Naive thymus-derived CD4-positive, alpha-beta T cell (primary cell): ENCODE measurements at regions not wholly inside any gene's neighbourhood (a gene's known extent, or its start where the extent isn't known, plus 50 kb on each side); places are given as distances from the start of the nearest gene placed in this dataset.

Experiments
- ATAC-seq: fragments of 150-1000 bp; cut with Tn5 transposase; 2 replicates; pipeline ENCODE4 v1.10.0; 2021; ENCODE audit warnings: mild to moderate bottlenecking, moderate library complexity
- CTCF ChIA-PET: fragments of 350-600 bp; sonication (Branson Sonifier 250); formaldehyde crosslinking; loops from one replicate; lab custom pipeline; 2021; ENCODE audit warnings: antibody characterized with exemption; lab: Charles Lee
- POLR2A ChIA-PET: fragments of 350-600 bp; sonication (Branson Sonifier 250); formaldehyde crosslinking; loops from one replicate; lab custom pipeline; 2021; ENCODE audit warnings: antibody characterized with exemption, inconsistent platforms; lab: Charles Lee
- DNase-seq, 9 donors: peaks; one replicate each; pipeline versions ENCODE4 v3.0.0 to v3.0.0-alpha.2; 2020 to 2022; ENCODE audit warnings: mixed read lengths in 1 of 9
- H3K27ac ChIP-seq: one replicate; pipeline ENCODE4 v1.7.0; 2013; ENCODE audit warnings: mild to moderate bottlenecking, low read depth, low read length, moderate library complexity
- H3K27me3 ChIP-seq, 2 donors: one replicate each; pipeline ENCODE4 v1.7.0; 2013; ENCODE audit warnings: low read length in 2 of 2, mild to moderate bottlenecking in 2 of 2, moderate library complexity in 2 of 2; ENCODE audit not compliant: control insufficient read depth in 2 of 2, insufficient read depth in 2 of 2
- H3K36me3 ChIP-seq, 3 experiments: 1 replicate in 2 of 3; 2 replicates in 1 of 3; pipeline ENCODE4 v1.7.0; 2013; ENCODE audit warnings: low read length in 3 of 3, mild to moderate bottlenecking in 3 of 3, moderate library complexity in 1 of 3; ENCODE audit not compliant: insufficient read depth in 3 of 3, control insufficient read depth in 2 of 3
- H3K4me1 ChIP-seq, 2 donors: one replicate each; pipeline ENCODE4 v1.7.0; 2013; ENCODE audit warnings: low read length in 2 of 2, mild to moderate bottlenecking in 2 of 2, moderate library complexity in 1 of 2; ENCODE audit not compliant: control insufficient read depth in 2 of 2, insufficient read depth in 2 of 2
- H3K4me3 ChIP-seq: 2 replicates; pipeline ENCODE4 v1.7.0; 2013; ENCODE audit warnings: mild to moderate bottlenecking, low read length
- H3K9me3 ChIP-seq, 3 experiments: 1 replicate in 2 of 3; 2 replicates in 1 of 3; pipeline ENCODE4 v1.7.0; 2013; ENCODE audit warnings: low read length in 3 of 3; ENCODE audit not compliant: control insufficient read depth in 2 of 3
- H3K27ac Mint-ChIP-seq, 9 donors: one replicate each; pipeline ENCODE4 v1.8.0; 2020 to 2022; ENCODE audit warnings: mixed read lengths in 9 of 9, mild to moderate bottlenecking in 8 of 9, moderate library complexity in 5 of 9, inconsistent platforms in 2 of 9
- H3K27me3 Mint-ChIP-seq, 5 donors: one replicate each; pipeline ENCODE4 v1.8.0; 2021 to 2022; ENCODE audit warnings: mixed read lengths in 5 of 5, mild to moderate bottlenecking in 1 of 5
- H3K36me3 Mint-ChIP-seq, 5 donors: one replicate each; pipeline ENCODE4 v1.8.0; 2020 to 2022; ENCODE audit warnings: mixed read lengths in 5 of 5, mild to moderate bottlenecking in 3 of 5, inconsistent platforms in 1 of 5
- H3K4me1 Mint-ChIP-seq, 7 donors: one replicate each; pipeline ENCODE4 v1.8.0; 2020 to 2022; ENCODE audit warnings: mixed read lengths in 7 of 7, mild to moderate bottlenecking in 3 of 7, inconsistent platforms in 1 of 7
- H3K4me3 Mint-ChIP-seq, 10 donors: one replicate each; pipeline ENCODE4 v1.8.0; 2020 to 2022; ENCODE audit warnings: mild to moderate bottlenecking in 10 of 10, mixed read lengths in 10 of 10, moderate library complexity in 6 of 10, inconsistent platforms in 2 of 10
- H3K9me3 Mint-ChIP-seq, 11 donors: one replicate each; pipeline ENCODE4 v1.8.0; 2020 to 2022; ENCODE audit warnings: mixed read lengths in 11 of 11, mild to moderate bottlenecking in 4 of 11, inconsistent platforms in 1 of 11, moderate library complexity in 1 of 11
- intact Hi-C, 2 donors: fragments of 100-400 bp; cut with micrococcal nuclease; formaldehyde crosslinking; loops; one replicate each; pipeline ENCODE4 v1.15.1; 2023

DNA sequence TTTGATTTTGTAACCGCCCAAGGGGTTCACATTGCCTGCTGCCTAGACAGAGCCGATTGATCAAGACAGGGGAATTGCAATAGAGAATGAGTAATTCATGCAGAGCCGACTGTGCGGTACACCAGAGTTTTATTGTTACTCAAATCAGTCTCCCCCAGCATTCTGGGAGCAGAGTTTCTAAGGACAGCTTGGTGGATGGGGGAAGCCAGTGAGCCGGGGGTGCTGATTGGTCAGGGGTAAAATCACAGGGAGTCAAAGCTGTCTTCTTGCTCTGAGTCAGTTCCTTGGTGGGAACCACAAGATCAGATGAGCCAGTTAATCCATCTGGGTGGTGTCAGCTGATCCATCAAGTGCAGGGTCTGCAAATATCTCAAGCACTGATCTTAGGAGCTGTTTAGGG lies 60.0 kb upstream of the EZR start:
- Histone ChIP-seq H3K27ac (no peak overlapping the region), H3K9me3 (no peaks in the 10 kb centered on the region), H3K4me1 (no peaks in the 10 kb centered on the region), H3K36me3 (no peaks in the 10 kb centered on the region), H3K27me3 (no peaks in the 10 kb centered on the region), H3K4me3 (no peak overlapping the region)
- H3K36me3 Mint-ChIP-seq: peaks cover 0 to 10% (median 0%) of the 10 kb centered on the region in 5 donors
- POLR2A ChIA-PET: interaction anchor here (1.1 kb wide), 1 partner anchor 10 kb away, joined by 4 read pairs; no protein-coding TSS in a partner anchor
- intact Hi-C loops: loop anchor here in 1 of 2 donors (10.0 kb wide), 1 partner anchor 96 kb away; no protein-coding TSS in a partner anchor
- H3K9me3 Mint-ChIP-seq: peaks cover 0 to 14% (median 2%) of the 10 kb centered on the region in 11 donors
- H3K4me3 Mint-ChIP-seq: no peak overlapping the region
- peaks cover 0 to 4% (median 0%) of the 10 kb centered on the region in 7 donors for H3K4me1 Mint-ChIP-seq
- ATAC-seq (no peak), DNase-seq (peak in 1 of 9 donors; percentile 44)
- H3K27ac Mint-ChIP-seq: no peak overlapping the region
- CTCF ChIA-PET: no interaction called here
- peaks cover 0 to 5% (median 0%) of the 10 kb centered on the region in 5 donors for H3K27me3 Mint-ChIP-seq

DNA sequence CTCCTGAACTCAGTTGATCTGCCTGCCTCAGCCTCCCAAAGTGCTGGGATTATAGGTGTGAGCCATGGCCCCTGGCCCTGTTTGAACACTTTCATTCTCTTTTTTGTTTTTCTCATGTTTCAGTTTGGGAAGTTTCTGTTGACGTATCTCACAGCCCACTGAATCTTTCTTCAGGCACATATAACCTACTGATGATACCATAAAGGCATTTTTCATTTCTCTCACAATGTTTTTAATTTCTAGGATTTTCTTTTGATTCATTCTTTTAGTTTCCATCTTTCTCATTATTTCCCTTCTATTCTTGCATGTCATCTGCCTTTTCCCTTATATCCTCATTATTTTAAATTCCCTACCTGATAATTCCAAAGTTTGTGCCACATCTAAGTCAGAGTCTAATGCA lies 58.5 kb upstream of the EZR start:
- no peaks in the 10 kb centered on the region for H3K4me1 ChIP-seq
- H3K4me1 Mint-ChIP-seq: peaks cover 0 to 4% (median 4%) of the 10 kb centered on the region in 7 donors
- no peak overlapping the region for H3K4me3 Mint-ChIP-seq
- peaks cover 0 to 9% (median 0%) of the 10 kb centered on the region in 5 donors for H3K27me3 Mint-ChIP-seq
- DNase-seq (no peak), ATAC-seq (no peak)
- no peaks in the 10 kb centered on the region for H3K36me3 ChIP-seq
- no peaks in the 10 kb centered on the region for H3K9me3 ChIP-seq
- ChIA-PET CTCF (no interaction called here), POLR2A (no interaction called here)
- no peak overlapping the region for H3K27ac ChIP-seq
- no peak overlapping the region for H3K27ac Mint-ChIP-seq
- H3K36me3 Mint-ChIP-seq: peaks cover 0 to 12% (median 0%) of the 10 kb centered on the region in 5 donors
- H3K4me3 ChIP-seq: no peak overlapping the region
- H3K27me3 ChIP-seq: no peaks in the 10 kb centered on the region
- peaks cover 0 to 14% (median 2%) of the 10 kb centered on the region in 11 donors for H3K9me3 Mint-ChIP-seq
- intact Hi-C loops: loop anchor here in 1 of 2 donors (10.0 kb wide), 1 partner anchor 97 kb away; no protein-coding TSS in a partner anchor

DNA sequence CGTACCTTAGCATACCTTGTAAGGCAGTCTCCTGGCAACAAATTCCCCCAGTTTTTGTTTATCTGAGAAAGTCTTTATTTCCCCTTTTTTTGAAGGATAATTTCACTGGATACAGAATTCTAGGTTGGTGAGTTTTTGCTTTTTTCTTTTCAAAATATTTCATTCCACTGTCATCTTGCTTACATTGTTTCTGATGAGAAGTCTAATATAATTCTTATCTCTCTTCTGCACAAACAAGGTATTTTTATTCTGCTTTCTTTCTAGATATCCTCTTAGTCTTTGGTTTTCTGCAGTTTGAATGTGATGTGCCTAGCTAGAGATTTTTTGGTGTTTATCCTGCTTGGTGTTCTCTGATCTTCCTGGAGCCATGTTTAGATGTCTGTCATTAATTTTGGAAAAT lies 57.7 kb upstream of the EZR start:
- peaks cover 0 to 9% (median 0%) of the 10 kb centered on the region in 5 donors for H3K27me3 Mint-ChIP-seq
- H3K4me1 Mint-ChIP-seq: peaks cover 0 to 4% (median 4%) of the 10 kb centered on the region in 7 donors
- peaks cover 0 to 12% (median 0%) of the 10 kb centered on the region in 5 donors for H3K36me3 Mint-ChIP-seq
- POLR2A ChIA-PET: no interaction called here
- Histone ChIP-seq H3K27ac (no peak overlapping the region), H3K4me1 (no peaks in the 10 kb centered on the region), H3K9me3 (no peaks in the 10 kb centered on the region), H3K36me3 (no peaks in the 10 kb centered on the region), H3K27me3 (no peaks in the 10 kb centered on the region), H3K4me3 (no peak overlapping the region)
- no peak overlapping the region for H3K27ac Mint-ChIP-seq
- H3K4me3 Mint-ChIP-seq: no peak overlapping the region
- H3K9me3 Mint-ChIP-seq: peaks cover 0 to 14% (median 2%) of the 10 kb centered on the region in 11 donors
- CTCF ChIA-PET: no interaction called here
- intact Hi-C loops: loop anchor here in 1 of 2 donors (10.0 kb wide), 1 partner anchor 98 kb away; no protein-coding TSS in a partner anchor
- no peak for DNase-seq
- ATAC-seq: no peak

DNA sequence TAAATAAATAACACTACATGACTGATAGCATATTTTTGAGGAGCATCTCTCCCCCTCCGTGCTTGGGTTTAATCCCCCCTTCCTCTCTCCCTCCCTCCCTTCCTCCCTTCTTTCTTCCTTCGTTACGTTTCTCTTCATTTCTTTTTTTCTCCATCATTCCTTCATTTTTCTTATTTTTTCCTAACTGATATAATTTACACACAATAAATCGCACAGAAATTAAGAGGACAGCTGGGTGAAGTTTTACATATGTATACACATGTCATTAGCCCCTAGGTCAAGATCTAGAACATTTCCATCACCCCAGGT lies 51.4 kb upstream of the EZR start:
- Mint-ChIP-seq H3K27ac (peak overlapping the region; percentile 92 to 100 (median 99)), H3K4me3 (peak overlapping the region; percentile 35 to 93 (median 81)), H3K36me3 (peaks cover 0 to 3% (median 0%) of the 10 kb centered on the region in 5 donors), H3K9me3 (peaks cover 0 to 8% (median 0%) of the 10 kb centered on the region in 11 donors), H3K27me3 (peaks cover 0 to 8% (median 0%) of the 10 kb centered on the region in 5 donors), H3K4me1 (peaks cover 7 to 45% (median 25%) of the 10 kb centered on the region in 7 donors)
- DNase-seq (no peak), ATAC-seq (no peak)
- H3K36me3 ChIP-seq: no peaks in the 10 kb centered on the region
- ChIA-PET POLR2A (interaction anchor here (0.7 to 7.7 kb wide), 15 partner anchors 11 to 220 kb away, joined by 5 to 219 read pairs (median 18); partner anchors contain the start of genes EZR and SYTL3), CTCF (interaction anchor here (1.7 kb wide), 1 partner anchor 16 kb away, joined by 9 read pairs; no protein-coding TSS in a partner anchor)
- H3K9me3 ChIP-seq: no peaks in the 10 kb centered on the region
- H3K4me3 ChIP-seq: no peak overlapping the region
- H3K27me3 ChIP-seq: no peaks in the 10 kb centered on the region
- peak overlapping the region; percentile 98 for H3K27ac ChIP-seq
- H3K4me1 ChIP-seq: peaks cover 16 to 18% of the 10 kb centered on the region in 2 donors
- intact Hi-C loops: loop anchor here (2.0 to 10.0 kb wide), 3 partner anchors 40 to 218 kb away; no protein-coding TSS in a partner anchor

DNA sequence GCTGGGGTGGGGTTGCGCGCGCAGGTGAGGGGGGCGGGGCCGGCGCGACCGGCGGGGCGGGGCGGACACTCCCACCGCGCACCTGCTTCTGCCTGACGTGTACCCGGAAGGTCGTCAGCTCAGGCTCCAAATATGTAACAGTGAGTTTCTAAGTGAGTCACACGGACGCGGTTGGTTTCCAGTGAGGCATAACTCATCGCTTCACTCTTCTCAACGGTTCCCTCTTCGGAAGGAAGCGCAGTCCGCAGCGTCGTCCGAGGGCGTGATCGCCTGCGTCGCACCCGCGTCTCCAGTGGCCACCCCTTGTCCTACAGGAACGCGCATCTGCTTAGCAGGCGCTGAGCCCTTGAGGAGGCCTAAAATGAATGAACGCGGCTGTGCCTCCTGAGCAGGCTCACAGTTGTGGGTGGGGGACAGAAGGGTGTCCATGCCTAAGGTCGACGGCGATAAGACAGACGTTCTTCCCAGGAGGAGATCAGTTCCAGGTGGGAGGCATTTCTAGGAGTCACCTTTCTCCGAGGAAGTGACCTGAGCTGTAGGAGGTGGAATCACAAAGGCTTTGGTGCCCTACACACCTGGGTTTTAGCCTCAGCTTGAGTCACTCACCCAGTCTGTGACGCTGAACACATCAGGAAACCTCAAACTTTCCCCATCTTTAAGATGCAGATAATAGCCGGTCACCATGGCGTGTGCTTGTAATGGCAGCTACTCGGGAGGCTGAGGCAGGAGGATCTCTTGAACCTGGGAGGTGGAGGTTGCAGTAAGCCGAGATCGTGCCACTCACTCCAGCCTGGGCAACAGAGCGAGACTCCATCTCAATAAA lies 50.9 kb upstream of the EZR start:
- peak; percentile 87 for ATAC-seq
- no peaks in the 10 kb centered on the region for H3K9me3 ChIP-seq
- peak overlapping the region; percentile 83 to 96 (median 92) for H3K4me3 Mint-ChIP-seq
- H3K36me3 ChIP-seq: no peaks in the 10 kb centered on the region
- peaks cover 16 to 18% of the 10 kb centered on the region in 2 donors for H3K4me1 ChIP-seq
- peaks cover 7 to 45% (median 25%) of the 10 kb centered on the region in 7 donors for H3K4me1 Mint-ChIP-seq
- peak in 1 of 9 donors; percentile 97 for DNase-seq
- peaks cover 0 to 8% (median 0%) of the 10 kb centered on the region in 11 donors for H3K9me3 Mint-ChIP-seq
- ChIA-PET POLR2A (interaction anchor here (0.6 to 7.7 kb wide), 36 partner anchors 9 to 306 kb away, joined by 3 to 219 read pairs (median 5); partner anchors contain the start of genes DYNLT1, EZR and SYTL3), CTCF (interaction anchor here (1.1 to 1.7 kb wide), 5 partner anchors 16 to 122 kb away, joined by 3 to 9 read pairs (median 7); no protein-coding TSS in a partner anchor)
- peak overlapping the region; percentile 98 to 100 (median 100) for H3K27ac Mint-ChIP-seq
- H3K27me3 ChIP-seq: no peaks in the 10 kb centered on the region
- H3K36me3 Mint-ChIP-seq: peaks cover 0 to 3% (median 0%) of the 10 kb centered on the region in 5 donors
- H3K27ac ChIP-seq: peak overlapping the region; percentile 98
- intact Hi-C loops: loop anchor here (1.0 to 10.0 kb wide), 15 partner anchors 17 to 237 kb away; partner anchors contain the start of gene EZR (in 1 of the 2)
- H3K4me3 ChIP-seq: peak overlapping the region; percentile 71
- peaks cover 0 to 5% (median 0%) of the 10 kb centered on the region in 5 donors for H3K27me3 Mint-ChIP-seq
